ENCODE measurements at regions not wholly inside any gene's neighbourhood (a gene's known extent, or its start where the extent isn't known, plus 50 kb on each side); places are given as distances from the start of the nearest gene placed in this dataset.

DNA sequence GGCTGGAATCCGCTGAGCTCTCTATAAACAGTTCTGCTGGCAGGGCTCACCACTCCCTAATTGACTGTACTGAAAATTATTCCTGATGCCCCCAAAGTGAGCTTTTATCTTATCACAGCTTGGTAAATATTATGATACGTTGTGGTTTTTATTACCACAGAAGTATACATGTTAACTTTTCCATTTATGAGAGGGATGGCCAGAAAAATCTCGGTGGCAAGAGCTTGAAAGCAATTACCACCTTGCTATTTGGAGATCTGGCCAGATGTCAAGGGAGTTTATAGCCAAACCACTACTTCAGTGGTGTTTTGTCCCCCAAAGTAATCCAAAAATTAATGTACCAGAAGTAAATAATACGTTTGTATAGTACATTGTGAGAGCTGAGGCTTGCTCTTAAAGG is 75.4 kb upstream of the RCN1 start:
- no peak for DNase-seq
- TF ChIP-seq POLR2A (IDR thresholded peaks at IDR 0.05; ENCODE audit: low read length) (no peak), GATA1 (IDR thresholded peaks at IDR 0.05; ENCODE audit: low read depth, low read length) (no peak)

DNA sequence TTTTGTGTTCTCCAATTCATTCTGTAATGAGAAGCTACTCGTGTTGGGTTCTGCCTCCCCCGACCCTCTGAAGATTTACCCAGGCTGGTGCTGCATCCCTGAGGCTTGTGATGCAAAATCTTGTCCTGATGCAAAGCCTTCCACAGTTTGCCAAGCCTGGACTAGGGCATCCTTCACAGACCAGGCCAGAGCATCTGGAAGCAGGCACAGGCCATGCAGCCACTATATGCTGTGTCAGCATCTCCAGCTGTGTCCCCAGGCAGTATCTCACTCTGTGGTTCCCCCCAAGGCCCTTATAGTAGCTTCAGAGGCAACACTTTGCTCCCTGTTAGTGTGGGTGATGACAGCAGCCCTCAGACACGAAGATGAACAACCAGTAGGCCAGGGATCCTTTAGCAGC is 77.3 kb upstream of the RCN1 start:
- DNase-seq: no peak
- no peak for TF ChIP-seq GATA1 (IDR thresholded peaks at IDR 0.05; ENCODE audit: low read depth, low read length)
- TF ChIP-seq POLR2A (IDR thresholded peaks at IDR 0.05; ENCODE audit: low read length): no peak

DNA sequence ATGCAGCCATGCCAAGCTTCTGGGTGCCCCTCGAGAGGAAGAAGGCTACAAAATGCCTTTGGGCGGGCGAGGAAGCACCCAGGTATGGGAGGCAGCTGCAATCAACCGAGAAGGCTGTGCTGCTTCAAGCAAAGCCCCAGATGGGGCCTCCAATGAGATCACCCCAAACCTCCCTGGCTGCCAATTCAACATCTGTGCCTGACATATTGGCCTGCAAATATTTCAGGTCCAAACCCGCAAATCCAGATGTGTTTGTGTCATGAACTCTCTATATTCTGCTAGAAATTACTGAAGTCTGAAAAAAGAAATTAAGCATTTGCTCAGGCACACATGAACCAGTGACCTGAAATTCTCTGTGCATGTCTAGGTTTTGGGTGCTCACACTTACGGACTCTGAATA is 78.8 kb upstream of the RCN1 start:
- DNase-seq: no peak

GRCh38 chr11:32008880-32009551 is 81.9 kb upstream of the RCN1 start:
- TF ChIP-seq POLR2A (IDR thresholded peaks at IDR 0.05; ENCODE audit: low read length) (no peak), GATA1 (IDR thresholded peaks at IDR 0.05; ENCODE audit: low read depth, low read length) (no peak)

More for the DNA sequence above, 78.8 kb upstream of the RCN1 start:
- TF ChIP-seq GATA1 (IDR thresholded peaks at IDR 0.05; ENCODE audit: low read depth, low read length): no peak
- TF ChIP-seq POLR2A (IDR thresholded peaks at IDR 0.05; ENCODE audit: low read length): no peak

DNA sequence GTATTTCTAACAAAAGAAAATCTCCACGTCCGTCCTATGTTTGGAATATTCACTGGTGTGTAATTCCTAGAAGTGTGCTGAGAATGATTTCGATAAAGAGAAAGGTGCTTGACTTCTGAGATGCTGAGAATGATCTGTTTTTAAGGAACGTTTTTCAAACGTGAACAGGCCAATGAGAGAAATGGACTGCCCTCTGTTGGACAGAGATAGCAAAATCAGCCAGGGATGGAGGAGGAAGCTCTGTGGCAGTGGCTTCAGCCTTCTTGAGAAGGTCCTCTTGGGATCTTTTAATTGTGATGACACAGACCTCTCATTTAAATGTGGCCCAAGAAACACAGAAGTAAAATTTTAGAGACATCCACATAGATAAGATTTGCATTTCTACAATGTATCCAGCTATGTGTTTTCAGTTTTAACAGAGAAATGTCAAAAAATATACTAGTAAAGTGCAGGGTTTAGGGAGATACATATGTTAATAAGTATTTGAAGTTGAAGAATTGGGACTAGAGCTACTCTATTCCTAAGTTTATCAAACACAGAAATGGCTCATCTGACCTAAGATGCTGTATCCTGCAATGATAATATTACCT is 84.0 kb upstream of the RCN1 start:
- DNase-seq: peak; percentile 10 to 32

More at GRCh38 chr11:32008880-32009551, 81.9 kb upstream of the RCN1 start:
- DNase-seq: no peak

DNA sequence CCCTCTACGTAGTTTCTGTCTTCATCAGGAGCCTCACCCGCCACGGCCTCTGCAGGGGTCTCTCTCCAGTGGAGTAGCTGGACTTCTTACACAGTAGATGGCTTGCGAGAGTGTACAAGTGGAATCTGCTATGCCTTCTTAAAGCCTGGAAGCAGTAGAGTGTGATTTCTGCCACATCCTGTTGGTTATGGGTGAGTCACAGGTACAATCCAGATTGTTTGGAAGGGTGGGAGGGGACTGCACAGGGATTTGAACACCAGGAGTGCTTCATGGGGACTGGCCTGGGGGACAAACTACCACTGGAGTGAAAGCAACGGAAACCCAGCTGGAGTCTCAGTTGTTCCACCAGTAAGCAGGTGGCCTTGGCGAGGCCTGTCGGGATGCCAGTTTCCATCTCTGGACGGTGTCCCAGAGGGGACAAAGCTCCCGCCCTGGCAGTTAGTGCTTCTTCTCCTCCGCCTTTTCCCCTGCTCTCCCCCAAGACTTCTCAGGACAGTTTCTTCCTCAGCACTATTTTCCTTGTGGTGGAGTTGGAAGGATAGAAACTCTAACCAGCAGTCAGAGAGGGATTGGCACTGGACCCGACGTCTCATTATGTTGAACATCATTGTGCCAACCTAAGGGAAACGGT is 85.0 kb upstream of the RCN1 start:
- TF ChIP-seq POLR2A (IDR thresholded peaks at IDR 0.05; ENCODE audit: low read length) (no peak), GATA1 (IDR thresholded peaks at IDR 0.05; ENCODE audit: low read depth, low read length) (no peak)
- DNase-seq: no peak

More for the DNA sequence above, 84.0 kb upstream of the RCN1 start:
- TF ChIP-seq POLR2A (IDR thresholded peaks at IDR 0.05; ENCODE audit: low read length) (no peak), GATA1 (IDR thresholded peaks at IDR 0.05; ENCODE audit: low read depth, low read length) (no peak)

GRCh38 chr11:32003335-32003734 is 87.5 kb upstream of the RCN1 start:
- DNase-seq: no peak
- TF ChIP-seq GATA1 (IDR thresholded peaks at IDR 0.05; ENCODE audit: low read depth, low read length) (no peak), POLR2A (IDR thresholded peaks at IDR 0.05; ENCODE audit: low read length) (no peak)

DNA sequence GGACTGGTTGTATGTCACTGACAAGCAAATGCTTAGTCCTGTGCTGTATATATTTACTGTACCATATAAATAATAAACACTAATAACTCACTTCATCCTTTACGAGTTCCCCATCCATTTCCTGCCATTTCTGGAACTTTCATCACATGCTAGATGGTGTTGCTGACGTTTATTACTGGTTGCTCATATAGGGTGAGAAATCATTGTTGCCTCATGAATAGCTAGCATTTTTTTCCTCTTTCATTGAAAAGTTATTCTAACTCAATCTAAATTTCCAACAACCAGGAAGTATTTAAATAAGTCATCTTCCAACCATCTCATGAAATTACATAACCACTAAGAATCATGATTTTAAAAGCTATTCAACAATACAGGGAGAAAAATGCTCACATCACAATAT is 88.6 kb upstream of the RCN1 start:
- DNase-seq: no peak
- TF ChIP-seq GATA1 (IDR thresholded peaks at IDR 0.05; ENCODE audit: low read depth, low read length) (no peak), POLR2A (IDR thresholded peaks at IDR 0.05; ENCODE audit: low read length) (no peak)

DNA sequence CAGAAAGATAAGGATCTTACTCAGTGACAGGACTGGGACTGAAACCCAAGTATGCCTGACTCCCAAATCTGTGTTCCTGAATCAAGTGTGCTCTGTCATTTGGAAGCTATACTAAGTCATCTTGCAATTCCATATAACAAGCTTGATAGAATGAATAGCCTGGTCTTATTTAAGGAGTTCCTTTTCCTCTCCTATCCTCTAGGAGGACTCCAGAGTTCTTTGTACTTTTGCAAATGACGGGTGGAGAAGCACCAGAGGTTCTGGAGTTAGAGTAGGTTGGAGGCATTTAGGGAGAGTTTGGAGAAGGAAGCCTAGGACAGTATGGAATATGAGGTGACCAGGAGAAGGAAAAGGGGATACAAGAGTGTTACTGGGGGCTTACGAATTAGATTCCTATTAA is 92.9 kb upstream of the RCN1 start:
- TF ChIP-seq POLR2A (IDR thresholded peaks at IDR 0.05; ENCODE audit: low read length): no peak
- no peak for DNase-seq

DNA sequence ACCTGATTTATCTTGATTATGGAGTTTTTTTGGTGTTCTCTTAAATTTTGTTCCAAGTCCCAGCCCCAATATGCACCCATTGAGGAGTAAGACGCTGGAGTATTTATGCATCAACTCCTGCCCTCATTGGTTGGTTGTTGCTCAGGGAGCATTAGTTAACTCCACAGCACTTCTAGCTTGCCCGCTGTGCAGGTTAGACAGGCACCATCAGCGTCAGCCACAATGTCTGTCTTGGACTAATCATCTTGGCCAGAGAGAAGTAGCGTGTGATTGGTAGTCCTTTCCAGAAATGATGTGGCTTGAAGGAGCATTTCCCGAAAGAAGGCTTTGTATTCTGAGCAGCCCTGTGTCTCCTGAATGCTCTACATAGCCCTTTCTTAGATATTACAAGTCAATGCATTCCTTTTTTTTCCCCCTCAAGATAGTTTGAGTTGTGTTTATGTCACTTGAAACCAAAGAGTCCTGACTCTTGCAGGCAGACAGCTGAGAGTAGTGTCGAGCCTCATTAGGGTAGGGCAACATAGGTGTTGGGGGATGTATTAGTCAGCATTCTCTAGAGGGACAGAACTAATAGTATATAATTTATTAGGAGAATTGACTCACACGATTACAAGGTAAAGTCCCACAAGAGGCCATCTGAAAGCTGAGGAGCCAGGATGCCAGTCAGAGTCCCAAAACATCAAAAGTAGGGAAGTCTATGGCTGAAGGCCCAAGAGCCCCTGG is 94.6 kb upstream of the RCN1 start:
- DNase-seq: no peak
- TF ChIP-seq GATA1 (IDR thresholded peaks at IDR 0.05; ENCODE audit: low read depth, low read length) (no peak), POLR2A (IDR thresholded peaks at IDR 0.05; ENCODE audit: low read length) (no peak)

- no peak for TF ChIP-seq GATA1 (IDR thresholded peaks at IDR 0.05; ENCODE audit: low read depth, low read length)
- TF ChIP-seq POLR2A (IDR thresholded peaks at IDR 0.05; ENCODE audit: low read length): no peak
- peak in 1 of 2 experiments; percentile 5 for DNase-seq
These were observed 95.3 kb upstream of the RCN1 start for GRCh38 chr11:31995525-31996094.

- TF ChIP-seq POLR2A (IDR thresholded peaks at IDR 0.05; ENCODE audit: low read length) (no peak), GATA1 (IDR thresholded peaks at IDR 0.05; ENCODE audit: low read depth, low read length) (no peak)
- DNase-seq: no peak
These were observed 95.8 kb upstream of the RCN1 start for GRCh38 chr11:31995032-31995431.

DNA sequence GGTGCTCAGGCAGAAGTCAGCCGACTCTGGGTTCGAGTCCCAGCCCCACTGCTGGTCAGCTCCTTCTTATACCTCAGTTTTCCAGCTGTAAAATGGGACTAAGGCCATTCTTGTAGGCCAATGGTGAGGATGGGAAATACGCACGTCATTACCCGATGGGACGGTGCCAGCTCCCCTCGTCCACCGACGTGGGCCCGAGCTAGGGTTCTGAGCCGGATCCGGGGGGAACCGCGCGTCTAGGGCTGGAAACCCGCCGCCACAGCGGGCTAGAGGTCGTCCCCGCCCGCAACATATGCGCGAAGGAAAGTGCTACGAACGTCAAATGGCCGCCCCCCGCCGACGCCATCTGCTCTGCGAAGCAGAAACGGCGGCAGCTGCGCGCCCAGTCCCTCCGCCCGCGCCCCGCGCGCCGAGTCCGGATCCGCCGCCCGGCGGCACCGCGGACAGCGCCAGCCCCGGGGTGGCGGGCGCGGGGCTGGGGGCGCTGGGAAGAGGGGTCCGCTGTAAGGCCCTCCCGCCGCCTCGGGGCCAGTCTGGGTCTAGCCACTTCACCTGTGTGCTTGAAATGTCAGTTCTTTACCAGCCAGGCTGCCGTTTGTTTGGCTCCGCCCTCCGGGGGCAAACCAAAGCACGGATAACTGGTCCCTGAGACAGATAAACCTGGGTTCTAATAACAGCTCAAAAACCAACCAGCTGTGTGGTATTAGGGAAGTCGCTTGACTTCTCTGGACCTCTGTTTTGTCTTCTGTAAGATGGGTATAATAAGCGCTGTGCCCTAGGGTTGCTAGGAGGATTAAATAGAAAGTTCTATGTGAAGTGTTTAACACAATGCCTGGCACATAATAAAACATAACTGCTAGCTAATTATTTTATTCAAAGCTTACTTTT is 103.5 kb upstream of the RCN1 start:
- TF ChIP-seq POLR2A (IDR thresholded peaks at IDR 0.05; ENCODE audit: low read length) (no peak), GATA1 (IDR thresholded peaks at IDR 0.05; ENCODE audit: low read depth, low read length) (no peak)
- no peak for DNase-seq
